ENCODE measurements at regions not wholly inside any gene's neighbourhood (a gene's known extent, or its start where the extent isn't known, plus 50 kb on each side); places are given as distances from the start of the nearest gene placed in this dataset.
"Not testable (repeated sequence)": the region's sequence is repeated elsewhere in the genome, so short reads cannot be mapped to it uniquely, and the experiment has no call there.

GRCh38 chr15:69554279-69554961, 101.8 kb downstream of the RPLP1 start:
- no peak for DNase-seq

- DNase-seq: no peak
Observed at GRCh38 chr15:69555080-69555479, 102.5 kb downstream of the RPLP1 start.

- DNase-seq: no peak
Observed at GRCh38 chr15:69556344-69556743, 103.7 kb downstream of the RPLP1 start.

- peak; percentile 92 for DNase-seq
Observed at GRCh38 chr15:69557020-69557706, 104.5 kb downstream of the RPLP1 start.

GRCh38 chr15:69557707-69558409, 105.2 kb downstream of the RPLP1 start:
- no peak for DNase-seq

GRCh38 chr15:69559440-69560190, 107.0 kb downstream of the RPLP1 start:
- DNase-seq: no peak

- DNase-seq: no peak
Observed at GRCh38 chr15:69561071-69561784, 108.6 kb downstream of the RPLP1 start.

GRCh38 chr15:69562116-69562515, 109.5 kb downstream of the RPLP1 start:
- no peak for DNase-seq

- DNase-seq: no peak
Observed at GRCh38 chr15:69562564-69562963, 109.9 kb downstream of the RPLP1 start.

- DNase-seq: peak; percentile 57
Observed at GRCh38 chr15:69565066-69565655, 112.5 kb downstream of the RPLP1 start.

- DNase-seq: not testable (repeated sequence)
Observed at GRCh38 chr15:69567238-69567760, 114.7 kb downstream of the RPLP1 start.

- DNase-seq: peak; percentile 8
Observed at GRCh38 chr15:69568173-69569009, 115.8 kb downstream of the RPLP1 start.

GRCh38 chr15:69570454-69570853, 117.8 kb downstream of the RPLP1 start:
- no peak for DNase-seq

- no peak for DNase-seq
Observed at GRCh38 chr15:69570997-69571396, 118.4 kb downstream of the RPLP1 start.

- not testable (repeated sequence) for DNase-seq
Observed at GRCh38 chr15:69573278-69573677, 120.7 kb downstream of the RPLP1 start.

- DNase-seq: peak; percentile 10
Observed at GRCh38 chr15:69573815-69574475, 121.3 kb downstream of the RPLP1 start.

GRCh38 chr15:69574506-69574905, 121.9 kb downstream of the RPLP1 start:
- no peak for DNase-seq

- no peak for DNase-seq
Observed at GRCh38 chr15:69575387-69575786, 122.8 kb downstream of the RPLP1 start.

- DNase-seq: peak; percentile 65
Observed at GRCh38 chr15:69576035-69576526, 123.5 kb downstream of the RPLP1 start.

GRCh38 chr15:69576948-69577351, 124.3 kb downstream of the RPLP1 start:
- DNase-seq: no peak
